ENCODE measurements at regions not wholly inside any gene's neighbourhood (a gene's known extent, or its start where the extent isn't known, plus 50 kb on each side); places are given as distances from the start of the nearest gene placed in this dataset.
"Not testable (repeated sequence)": the region's sequence is repeated elsewhere in the genome, so short reads cannot be mapped to it uniquely, and the experiment has no call there.

- DNase-seq (ENCODE audit: low read depth in 3 of 3, low spot score in 1 of 3) = no peak
Measured at GRCh38 chr21:27807596-27807995, 840.7 kb upstream of the ADAMTS5 start.

GRCh38 chr21:27806281-27806680 is 839.4 kb upstream of the ADAMTS5 start:
- DNase-seq (ENCODE audit: low read depth in 3 of 3, low spot score in 1 of 3) = no peak

- DNase-seq (ENCODE audit: low read depth in 3 of 3, low spot score in 1 of 3) = no peak
Measured at GRCh38 chr21:27805696-27806095, 838.8 kb upstream of the ADAMTS5 start.

- DNase-seq (ENCODE audit: low read depth in 3 of 3, low spot score in 1 of 3) = no peak
Measured at GRCh38 chr21:27804515-27804914, 837.6 kb upstream of the ADAMTS5 start.

- no peak for DNase-seq (ENCODE audit: low read depth in 3 of 3, low spot score in 1 of 3)
Measured at GRCh38 chr21:27803571-27803970, 836.7 kb upstream of the ADAMTS5 start.

- no peak for DNase-seq (ENCODE audit: low read depth in 3 of 3, low spot score in 1 of 3)
Measured at GRCh38 chr21:27802816-27803475, 836.1 kb upstream of the ADAMTS5 start.

- DNase-seq (ENCODE audit: low read depth in 3 of 3, low spot score in 1 of 3) = no peak
Measured at GRCh38 chr21:27799861-27800260, 833.0 kb upstream of the ADAMTS5 start.

- DNase-seq (ENCODE audit: low read depth in 3 of 3, low spot score in 1 of 3) = no peak
Measured at GRCh38 chr21:27796106-27796505, 829.2 kb upstream of the ADAMTS5 start.

GRCh38 chr21:27795418-27795817 is 828.5 kb upstream of the ADAMTS5 start:
- DNase-seq (ENCODE audit: low read depth in 3 of 3, low spot score in 1 of 3) = no peak

- no peak for DNase-seq (ENCODE audit: low read depth in 3 of 3, low spot score in 1 of 3)
Measured at GRCh38 chr21:27793901-27794300, 827.0 kb upstream of the ADAMTS5 start.

GRCh38 chr21:27787046-27787445 is 820.2 kb upstream of the ADAMTS5 start:
- no peak for DNase-seq (ENCODE audit: low read depth in 3 of 3, low spot score in 1 of 3)

- no peak for DNase-seq (ENCODE audit: low read depth in 3 of 3, low spot score in 1 of 3)
Measured at GRCh38 chr21:27779606-27780005, 812.7 kb upstream of the ADAMTS5 start.

- no peak for DNase-seq (ENCODE audit: low read depth in 3 of 3, low spot score in 1 of 3)
Measured at GRCh38 chr21:27776925-27777553, 810.2 kb upstream of the ADAMTS5 start.

- no peak for DNase-seq (ENCODE audit: low read depth in 3 of 3, low spot score in 1 of 3)
Measured at GRCh38 chr21:27772816-27773215, 805.9 kb upstream of the ADAMTS5 start.

GRCh38 chr21:27771938-27772483 is 805.1 kb upstream of the ADAMTS5 start:
- no peak for DNase-seq (ENCODE audit: low read depth in 3 of 3, low spot score in 1 of 3)

- no peak for DNase-seq (ENCODE audit: low read depth in 3 of 3, low spot score in 1 of 3)
Measured at GRCh38 chr21:27769763-27770162, 802.9 kb upstream of the ADAMTS5 start.

- DNase-seq (ENCODE audit: low read depth in 3 of 3, low spot score in 1 of 3) = not testable (repeated sequence)
Measured at GRCh38 chr21:27768046-27768637, 801.3 kb upstream of the ADAMTS5 start.

GRCh38 chr21:27764056-27764455 is 797.2 kb upstream of the ADAMTS5 start:
- no peak for DNase-seq (ENCODE audit: low read depth in 3 of 3, low spot score in 1 of 3)

GRCh38 chr21:27761623-27762022 is 794.7 kb upstream of the ADAMTS5 start:
- no peak for DNase-seq (ENCODE audit: low read depth in 3 of 3, low spot score in 1 of 3)

GRCh38 chr21:27759820-27760219 is 792.9 kb upstream of the ADAMTS5 start:
- DNase-seq (ENCODE audit: low read depth in 3 of 3, low spot score in 1 of 3) = no peak

- DNase-seq (ENCODE audit: low read depth in 3 of 3, low spot score in 1 of 3) = no peak
Measured at GRCh38 chr21:27759091-27759659, 792.3 kb upstream of the ADAMTS5 start.

- DNase-seq (ENCODE audit: low read depth in 3 of 3, low spot score in 1 of 3) = no peak
Measured at GRCh38 chr21:27756191-27756590, 789.3 kb upstream of the ADAMTS5 start.

All from stimulated activated CD4-positive, alpha-beta T cell treated with anti-CD3 and anti-CD28 coated beads, TNF-alpha, amount 100 ng/mL, for 1 hour (primary cell).